ENCODE measurements at regions not wholly inside any gene's neighbourhood (a gene's known extent, or its start where the extent isn't known, plus 50 kb on each side); places are given as distances from the start of the nearest gene placed in this dataset.

- Histone ChIP-seq H3K9me3 (no peaks in the 10 kb centered on the region), H3K4me3 (no peak overlapping the region), H3K36me3 (no peaks in the 10 kb centered on the region), H3K27ac (no peak overlapping the region), H3K4me1 (replicated peaks) (no peaks in the 10 kb centered on the region), H3K27me3 (replicated peaks; ENCODE audit: insufficient read depth) (no peaks in the 10 kb centered on the region)
- WGBS = 39% methylated on average over 2 of the region's 2 CpGs
- DNase-seq (ENCODE audit: low spot score) = no peak
- no peak for TF ChIP-seq POLR2AphosphoS5 (IDR thresholded peaks at IDR 0.05)
- no peak for TF ChIP-seq CTCF (IDR thresholded peaks at IDR 0.05)
- TF ChIP-seq POLR2A (IDR thresholded peaks at IDR 0.05) = no peak
- intact Hi-C loops (cut with DNase I) = loop anchor here (5.0 to 10.0 kb wide), 2 partner anchors 857 to 950 kb away; no protein-coding TSS in a partner anchor
These were observed 1012.3 kb downstream of the TUSC7 start for GRCh38 chr3:117721866-117722265.

- Histone ChIP-seq H3K9me3 (no peaks in the 10 kb centered on the region), H3K4me3 (no peak overlapping the region), H3K4me1 (replicated peaks) (no peaks in the 10 kb centered on the region), H3K27ac (no peak overlapping the region), H3K27me3 (replicated peaks; ENCODE audit: insufficient read depth) (no peaks in the 10 kb centered on the region), H3K36me3 (no peaks in the 10 kb centered on the region)
- intact Hi-C loops (cut with DNase I) = loop anchor here (5.0 to 10.0 kb wide), 2 partner anchors 858 to 951 kb away; no protein-coding TSS in a partner anchor
- TF ChIP-seq POLR2A (IDR thresholded peaks at IDR 0.05) = no peak
- TF ChIP-seq CTCF (IDR thresholded peaks at IDR 0.05) = no peak
- no peak for TF ChIP-seq POLR2AphosphoS5 (IDR thresholded peaks at IDR 0.05)
- 79% methylated on average over 3 of the region's 3 CpGs for WGBS
- DNase-seq (ENCODE audit: low spot score) = no peak
These were observed 1013.3 kb downstream of the TUSC7 start for GRCh38 chr3:117722856-117723255.

- no peak for DNase-seq (ENCODE audit: low spot score)
- Histone ChIP-seq H3K36me3 (no peaks in the 10 kb centered on the region), H3K27ac (no peak overlapping the region), H3K9me3 (no peaks in the 10 kb centered on the region), H3K4me1 (replicated peaks) (no peaks in the 10 kb centered on the region), H3K4me3 (no peak overlapping the region), H3K27me3 (replicated peaks; ENCODE audit: insufficient read depth) (no peaks in the 10 kb centered on the region)
- WGBS = 94% methylated on average over 3 of the region's 3 CpGs
- intact Hi-C loops (cut with DNase I) = loop anchor here (5.0 to 10.0 kb wide), 2 partner anchors 859 to 952 kb away; no protein-coding TSS in a partner anchor
- TF ChIP-seq CTCF (IDR thresholded peaks at IDR 0.05) (no peak), POLR2A (IDR thresholded peaks at IDR 0.05) (no peak), POLR2AphosphoS5 (IDR thresholded peaks at IDR 0.05) (no peak)
These were observed 1014.2 kb downstream of the TUSC7 start for GRCh38 chr3:117723825-117724224.

GRCh38 chr3:117725314-117725713, 1015.7 kb downstream of the TUSC7 start:
- WGBS = 97% methylated on average over 4 of the region's 4 CpGs
- intact Hi-C loops (cut with DNase I) = loop anchor here (10.0 kb wide), 1 partner anchor 861 kb away; no protein-coding TSS in a partner anchor
- DNase-seq (ENCODE audit: low spot score) = no peak
- H3K9me3 ChIP-seq = no peaks in the 10 kb centered on the region
- H3K27ac ChIP-seq = no peak overlapping the region
- H3K4me1 ChIP-seq (replicated peaks) = no peaks in the 10 kb centered on the region
- H3K4me3 ChIP-seq = no peak overlapping the region
- H3K36me3 ChIP-seq = no peaks in the 10 kb centered on the region
- H3K27me3 ChIP-seq (replicated peaks; ENCODE audit: insufficient read depth) = no peaks in the 10 kb centered on the region
- TF ChIP-seq POLR2A (IDR thresholded peaks at IDR 0.05) (no peak), POLR2AphosphoS5 (IDR thresholded peaks at IDR 0.05) (no peak), CTCF (IDR thresholded peaks at IDR 0.05) (no peak)

- H3K27me3 ChIP-seq (replicated peaks; ENCODE audit: insufficient read depth) = no peaks in the 10 kb centered on the region
- H3K4me3 ChIP-seq = no peak overlapping the region
- intact Hi-C loops (cut with DNase I) = loop anchor here (10.0 kb wide), 1 partner anchor 862 kb away; no protein-coding TSS in a partner anchor
- no peak overlapping the region for H3K27ac ChIP-seq
- no peaks in the 10 kb centered on the region for H3K4me1 ChIP-seq (replicated peaks)
- TF ChIP-seq POLR2A (IDR thresholded peaks at IDR 0.05) (no peak), POLR2AphosphoS5 (IDR thresholded peaks at IDR 0.05) (no peak), CTCF (IDR thresholded peaks at IDR 0.05) (no peak)
- no peaks in the 10 kb centered on the region for H3K36me3 ChIP-seq
- no peak for DNase-seq (ENCODE audit: low spot score)
- H3K9me3 ChIP-seq = no peaks in the 10 kb centered on the region
These were observed 1017.2 kb downstream of the TUSC7 start for GRCh38 chr3:117726776-117727175.

Data from prostate gland (tissue), 2 donors.